ENCODE measurements at regions not wholly inside any gene's neighbourhood (a gene's known extent, or its start where the extent isn't known, plus 50 kb on each side); places are given as distances from the start of the nearest gene placed in this dataset.

GRCh38 chr2:129861666-129862288 lies 117.7 kb upstream of the RAB6C start:
- TF ChIP-seq POLR2A (IDR thresholded peaks at IDR 0.05) (no peak), CTCF (IDR thresholded peaks at IDR 0.05) (no peak)

All from Peyer's patch (tissue), 4 donors.